Fibroblast of gingiva (primary cell): ENCODE measurements at regions not wholly inside any gene's neighbourhood (a gene's known extent, or its start where the extent isn't known, plus 50 kb on each side); places are given as distances from the start of the nearest gene placed in this dataset.
"Not testable (repeated sequence)": the region's sequence is repeated elsewhere in the genome, so short reads cannot be mapped to it uniquely, and the experiment has no call there.

Experiments used
- DNase-seq: peaks from one replicate; pipeline ENCODE4 v3.0.0-alpha.2; 2011; ENCODE audit warnings: low read depth

DNA sequence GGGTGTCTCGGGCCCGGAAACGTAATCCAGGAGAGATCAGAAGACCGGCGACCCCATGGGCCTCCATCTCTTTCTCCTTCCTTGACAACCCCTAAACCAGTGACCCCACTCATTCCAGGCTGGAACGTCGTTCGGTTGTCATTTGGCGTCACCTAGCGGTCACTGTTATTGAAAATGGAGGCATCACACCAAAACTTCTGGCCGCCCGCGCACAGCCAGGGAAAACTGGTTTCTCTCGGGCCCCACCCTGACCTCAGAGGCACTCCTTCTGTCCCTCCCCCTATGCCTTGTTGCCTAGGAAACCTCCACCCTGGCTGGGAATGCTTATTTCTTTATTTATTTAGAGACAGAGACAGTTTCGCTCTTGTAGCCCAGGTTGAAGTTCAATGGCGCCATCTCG, 2327.3 kb upstream of the TPTE start:
- DNase-seq = not testable (repeated sequence)

DNA sequence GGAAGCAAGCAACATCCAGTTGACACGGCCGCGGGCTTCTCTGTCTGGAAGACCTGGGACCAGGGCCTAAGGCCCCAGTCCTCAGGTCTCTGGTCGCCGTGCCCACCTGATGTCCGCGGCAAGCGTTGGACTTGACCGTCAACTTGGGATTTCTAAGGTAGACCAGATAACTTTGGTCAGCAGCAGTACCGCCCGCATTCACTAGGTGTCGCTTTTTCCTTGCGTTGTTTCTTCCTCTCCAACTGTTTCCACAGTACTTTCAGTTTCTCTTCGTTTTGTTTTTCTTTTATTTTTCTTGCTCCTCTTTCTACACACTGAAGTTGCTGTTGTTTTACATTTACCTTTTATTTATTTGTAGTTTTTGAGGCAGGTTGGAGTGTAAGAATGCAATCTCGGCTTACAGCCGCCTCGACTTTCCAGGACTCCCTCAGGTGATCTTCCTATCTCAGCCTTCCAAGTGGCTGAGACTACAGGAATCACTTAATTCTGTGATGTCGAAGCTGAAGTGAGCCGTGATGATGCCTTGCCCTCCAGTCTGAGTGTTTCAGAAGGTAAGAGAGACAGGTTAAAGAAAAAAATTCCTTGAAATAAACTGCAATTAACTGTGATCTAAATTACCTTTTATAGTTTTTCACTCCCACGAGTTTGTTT, 2323.9 kb upstream of the TPTE start:
- not testable (repeated sequence) for DNase-seq

DNA sequence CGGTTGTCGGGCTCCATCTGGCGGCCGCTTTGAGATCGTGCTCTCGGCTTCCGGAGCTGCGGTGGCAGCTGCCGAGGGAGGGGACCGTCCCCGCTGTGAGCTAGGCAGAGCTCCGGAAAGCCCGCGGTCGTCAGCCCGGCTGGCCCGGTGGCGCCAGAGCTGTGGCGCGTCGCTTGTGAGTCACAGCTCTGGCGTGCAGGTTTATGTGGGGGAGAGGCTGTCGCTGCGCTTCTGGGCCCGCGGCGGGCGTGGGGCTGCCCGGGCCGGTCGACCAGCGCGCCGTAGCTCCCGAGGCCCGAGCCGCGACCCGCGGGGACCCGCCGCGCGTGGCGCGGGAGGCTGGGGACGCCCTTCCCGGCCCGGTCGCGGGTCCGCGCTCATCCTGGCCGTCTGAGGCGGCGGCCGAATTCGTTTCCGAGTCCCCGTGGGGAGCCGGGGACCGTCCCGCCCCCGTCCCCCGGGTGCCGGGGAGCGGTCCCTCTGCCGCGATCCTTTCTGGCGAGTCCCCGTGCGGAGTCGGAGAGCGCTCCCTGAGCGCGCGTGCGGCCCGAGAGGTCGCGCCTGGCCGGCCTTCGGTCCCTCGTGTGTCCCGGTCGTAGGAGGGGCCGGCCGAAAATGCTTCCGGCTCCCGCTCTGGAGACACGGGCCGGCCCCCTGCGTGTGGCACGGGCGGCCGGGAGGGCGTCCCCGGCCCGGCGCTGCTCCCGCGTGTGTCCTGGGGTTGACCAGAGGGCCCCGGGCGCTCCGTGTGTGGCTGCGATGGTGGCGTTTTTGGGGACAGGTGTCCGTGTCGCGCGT, 2316.1 kb upstream of the TPTE start:
- not testable (repeated sequence) for DNase-seq

DNA sequence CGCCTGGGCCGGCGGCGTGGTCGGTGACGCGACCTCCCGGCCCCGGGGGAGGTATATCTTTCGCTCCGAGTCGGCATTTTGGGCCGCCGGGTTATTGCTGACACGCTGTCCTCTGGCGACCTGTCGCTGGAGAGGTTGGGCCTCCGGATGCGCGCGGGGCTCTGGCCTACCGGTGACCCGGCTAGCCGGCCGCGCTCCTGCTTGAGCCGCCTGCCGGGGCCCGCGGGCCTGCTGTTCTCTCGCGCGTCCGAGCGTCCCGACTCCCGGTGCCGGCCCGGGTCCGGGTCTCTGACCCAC, 2315.5 kb upstream of the TPTE start:
- DNase-seq = not testable (repeated sequence)

DNA sequence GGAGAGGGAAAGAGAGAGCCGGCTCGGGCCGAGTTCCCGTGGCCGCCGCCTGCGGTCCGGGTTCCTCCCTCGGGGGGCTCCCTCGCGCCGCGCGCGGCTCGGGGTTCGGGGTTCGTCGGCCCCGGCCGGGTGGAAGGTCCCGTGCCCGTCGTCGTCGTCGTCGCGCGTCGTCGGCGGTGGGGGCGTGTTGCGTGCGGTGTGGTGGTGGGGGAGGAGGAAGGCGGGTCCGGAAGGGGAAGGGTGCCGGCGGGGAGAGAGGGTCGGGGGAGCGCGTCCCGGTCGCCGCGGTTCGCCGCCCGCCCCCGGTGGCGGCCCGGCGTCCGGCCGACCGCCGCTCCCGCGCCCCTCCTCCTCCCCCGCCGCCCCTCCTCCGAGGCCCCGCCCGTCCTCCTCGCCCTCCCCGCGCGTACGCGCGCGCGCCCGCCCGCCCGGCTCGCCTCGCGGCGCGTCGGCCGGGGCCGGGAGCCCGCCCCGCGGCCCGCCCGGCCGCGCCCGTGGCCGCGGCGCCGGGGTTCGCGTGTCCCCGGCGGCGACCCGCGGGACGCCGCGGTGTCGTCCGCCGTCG, 2308.3 kb upstream of the TPTE start:
- not testable (repeated sequence) for DNase-seq

DNA sequence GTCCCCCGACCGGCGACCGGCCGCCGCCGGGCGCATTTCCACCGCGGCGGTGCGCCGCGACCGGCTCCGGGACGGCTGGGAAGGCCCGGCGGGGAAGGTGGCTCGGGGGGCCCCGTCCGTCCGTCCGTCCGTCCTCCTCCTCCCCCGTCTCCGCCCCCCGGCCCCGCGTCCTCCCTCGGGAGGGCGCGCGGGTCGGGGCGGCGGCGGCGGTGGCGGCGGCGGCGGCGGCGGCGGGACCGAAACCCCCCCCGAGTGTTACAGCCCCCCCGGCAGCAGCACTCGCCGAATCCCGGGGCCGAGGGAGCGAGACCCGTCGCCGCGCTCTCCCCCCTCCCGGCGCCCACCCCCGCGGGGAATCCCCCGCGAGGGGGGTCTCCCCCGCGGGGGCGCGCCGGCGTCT, 2306.8 kb upstream of the TPTE start:
- DNase-seq = not testable (repeated sequence)

DNA sequence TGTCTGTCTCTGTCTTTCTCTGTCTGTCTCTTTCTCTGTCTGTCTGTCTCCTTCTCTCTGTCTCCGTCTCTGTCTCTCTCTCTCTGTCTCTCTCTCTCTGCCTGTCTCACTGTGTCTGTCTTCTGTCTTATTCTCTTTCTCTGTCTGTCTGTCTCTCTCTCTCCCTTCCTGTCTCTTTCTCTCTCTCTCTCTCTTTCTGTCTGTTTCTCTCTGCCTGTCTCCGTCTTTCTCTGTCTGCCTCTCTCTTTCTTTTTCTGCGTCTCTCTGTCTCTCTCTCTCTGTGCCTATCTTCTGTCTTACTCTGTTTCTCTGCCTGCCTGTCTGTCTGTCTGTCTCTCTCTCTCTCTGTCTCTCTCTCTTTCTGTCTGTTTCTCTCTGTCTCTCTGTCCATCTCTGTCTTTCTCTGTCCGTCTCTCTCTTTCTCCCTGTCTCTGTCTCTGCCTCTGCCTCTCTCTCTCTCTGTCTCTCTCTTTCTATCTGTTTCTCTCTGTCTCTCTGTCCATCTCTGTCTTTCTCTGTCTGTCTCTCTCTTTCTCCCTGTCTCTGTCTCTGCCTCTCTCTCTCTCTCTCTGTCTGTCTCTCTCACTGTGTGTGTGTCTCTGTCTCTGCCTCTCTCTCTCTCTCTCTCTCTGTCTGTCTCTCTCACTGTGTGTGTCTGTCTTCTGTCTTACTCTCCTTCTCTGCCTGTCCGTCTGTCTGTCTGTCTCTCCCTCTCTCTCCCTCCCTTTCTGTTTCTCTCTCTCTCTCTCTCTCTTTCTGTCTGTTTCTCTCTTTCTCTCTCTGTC, 2291.8 kb upstream of the TPTE start:
- DNase-seq = not testable (repeated sequence)

DNA sequence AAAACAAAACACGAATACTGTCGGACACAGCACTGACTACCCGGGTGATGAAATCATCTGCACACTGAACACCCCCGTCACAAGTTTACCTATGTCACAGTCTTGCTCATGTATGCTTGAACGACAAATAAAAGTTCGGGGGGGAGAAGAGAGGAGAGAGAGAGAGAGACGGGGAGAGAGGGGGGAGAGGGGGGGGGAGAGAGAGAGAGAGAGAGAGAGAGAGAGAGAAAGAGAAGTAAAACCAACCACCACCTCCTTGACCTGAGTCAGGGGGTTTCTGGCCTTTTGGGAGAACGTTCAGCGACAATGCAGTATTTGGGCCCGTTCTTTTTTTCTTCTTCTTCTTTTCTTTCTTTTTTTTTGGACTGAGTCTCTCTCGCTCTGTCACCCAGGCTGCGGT, 2290.1 kb upstream of the TPTE start:
- not testable (repeated sequence) for DNase-seq

DNA sequence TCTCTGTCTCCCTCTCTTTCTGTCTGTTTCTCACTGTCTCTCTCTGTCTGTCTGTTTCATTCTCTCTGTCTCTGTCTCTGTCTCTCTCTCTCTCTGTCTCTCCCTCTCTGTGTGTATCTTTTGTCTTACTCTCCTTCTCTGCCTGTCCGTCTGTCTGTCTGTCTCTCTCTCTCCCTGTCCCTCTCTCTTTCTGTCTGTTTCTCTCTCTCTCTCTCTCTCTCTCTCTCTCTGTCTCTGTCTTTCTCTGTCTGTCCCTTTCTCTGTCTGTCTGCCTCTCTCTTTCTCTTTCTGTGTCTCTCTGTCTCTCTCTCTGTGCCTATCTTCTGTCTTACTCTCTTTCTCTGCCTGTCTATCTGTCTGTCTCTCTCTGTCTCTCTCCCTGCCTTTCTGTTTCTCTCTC, 2288.4 kb upstream of the TPTE start:
- DNase-seq = not testable (repeated sequence)

DNA sequence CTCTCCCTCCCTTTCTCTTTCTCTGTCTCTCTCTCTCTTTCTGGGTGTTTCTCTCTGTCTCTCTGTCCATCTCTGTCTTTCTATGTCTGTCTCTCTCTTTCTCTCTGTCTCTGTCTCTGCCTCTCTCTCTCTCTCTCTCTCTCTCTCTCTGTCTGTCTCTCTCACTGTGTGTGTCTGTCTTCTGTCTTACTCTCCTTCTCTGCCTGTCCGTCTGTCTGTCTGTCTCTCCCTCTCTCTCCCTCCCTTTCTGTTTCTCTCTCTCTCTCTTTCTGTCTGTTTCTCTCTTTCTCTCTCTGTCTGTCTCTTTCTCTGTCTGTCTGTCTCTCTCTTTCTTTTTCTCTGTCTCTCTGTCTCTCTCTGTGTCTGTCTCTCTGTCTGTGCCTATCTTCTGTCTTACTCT, 2287.3 kb upstream of the TPTE start:
- DNase-seq = not testable (repeated sequence)

DNA sequence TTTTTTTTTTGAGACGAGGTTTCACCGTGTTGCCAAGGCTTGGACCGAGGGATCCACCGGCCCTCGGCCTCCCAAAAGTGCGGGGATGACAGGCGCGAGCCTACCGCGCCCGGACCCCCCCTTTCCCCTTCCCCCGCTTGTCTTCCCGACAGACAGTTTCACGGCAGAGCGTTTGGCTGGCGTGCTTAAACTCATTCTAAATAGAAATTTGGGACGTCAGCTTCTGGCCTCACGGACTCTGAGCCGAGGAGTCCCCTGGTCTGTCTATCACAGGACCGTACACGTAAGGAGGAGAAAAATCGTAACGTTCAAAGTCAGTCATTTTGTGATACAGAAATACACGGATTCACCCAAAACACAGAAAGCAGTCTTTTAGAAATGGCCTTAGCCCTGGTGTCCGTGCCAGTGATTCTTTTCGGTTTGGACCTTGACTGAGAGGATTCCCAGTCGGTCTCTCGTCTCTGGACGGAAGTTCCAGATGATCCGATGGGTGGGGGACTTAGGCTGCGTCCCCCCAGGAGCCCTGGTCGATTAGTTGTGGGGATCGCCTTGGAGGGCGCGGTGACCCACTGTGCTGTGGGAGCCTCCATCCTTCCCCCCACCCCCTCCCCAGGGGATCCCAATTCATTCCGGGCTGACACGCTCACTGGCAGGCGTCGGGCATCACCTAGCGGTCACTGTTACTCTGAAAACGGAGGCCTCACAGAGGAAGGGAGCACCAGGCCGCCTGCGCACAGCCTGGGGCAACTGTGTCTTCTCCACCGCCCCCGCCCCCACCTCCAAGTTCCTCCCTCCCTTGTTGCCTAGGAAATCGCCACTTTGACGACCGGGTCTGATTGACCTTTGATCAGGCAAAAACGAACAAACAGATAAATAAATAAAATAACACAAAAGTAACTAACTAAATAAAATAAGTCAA, 2276.4 kb upstream of the TPTE start:
- not testable (repeated sequence) for DNase-seq

DNA sequence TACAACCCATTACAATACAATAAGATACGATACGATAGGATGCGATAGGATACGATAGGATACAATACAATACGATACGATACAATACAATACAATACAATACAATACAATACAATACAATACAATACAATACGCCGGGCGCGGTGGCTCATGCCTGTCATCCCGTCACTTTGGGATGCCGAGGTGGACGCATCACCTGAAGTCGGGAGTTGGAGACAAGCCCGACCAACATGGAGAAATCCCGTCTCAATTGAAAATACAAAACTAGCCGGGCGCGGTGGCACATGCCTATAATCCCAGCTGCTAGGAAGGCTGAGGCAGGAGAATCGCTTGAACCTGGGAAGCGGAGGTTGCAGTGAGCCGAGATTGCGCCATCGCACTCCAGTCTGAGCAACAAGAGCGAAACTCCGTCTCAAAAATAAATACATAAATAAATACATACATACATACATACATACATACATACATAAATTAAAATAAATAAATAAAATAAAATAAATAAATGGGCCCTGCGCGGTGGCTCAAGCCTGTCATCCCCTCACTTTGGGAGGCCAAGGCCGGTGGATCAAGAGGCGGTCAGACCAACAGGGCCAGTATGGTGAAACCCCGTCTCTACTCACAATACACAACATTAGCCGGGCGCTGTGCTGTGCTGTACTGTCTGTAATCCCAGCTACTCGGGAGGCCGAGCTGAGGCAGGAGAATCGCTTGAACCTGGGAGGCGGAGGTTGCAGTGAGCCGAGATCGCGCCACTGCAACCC, 2275.6 kb upstream of the TPTE start:
- DNase-seq = not testable (repeated sequence)

DNA sequence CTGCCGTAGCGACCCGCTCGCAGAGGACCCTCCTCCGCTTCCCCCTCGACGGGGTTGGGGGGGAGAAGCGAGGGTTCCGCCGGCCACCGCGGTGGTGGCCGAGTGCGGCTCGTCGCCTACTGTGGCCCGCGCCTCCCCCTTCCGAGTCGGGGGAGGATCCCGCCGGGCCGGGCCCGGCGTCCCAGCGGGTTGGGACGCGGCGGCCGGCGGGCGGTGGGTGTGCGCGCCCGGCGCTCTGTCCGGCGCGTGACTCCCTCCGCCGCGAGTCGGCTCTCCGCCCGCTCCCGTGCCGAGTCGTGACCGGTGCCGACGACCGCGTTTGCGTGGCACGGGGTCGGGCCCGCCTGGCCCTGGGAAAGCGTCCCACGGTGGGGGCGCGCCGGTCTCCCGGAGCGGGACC, 2269.7 kb upstream of the TPTE start:
- not testable (repeated sequence) for DNase-seq

DNA sequence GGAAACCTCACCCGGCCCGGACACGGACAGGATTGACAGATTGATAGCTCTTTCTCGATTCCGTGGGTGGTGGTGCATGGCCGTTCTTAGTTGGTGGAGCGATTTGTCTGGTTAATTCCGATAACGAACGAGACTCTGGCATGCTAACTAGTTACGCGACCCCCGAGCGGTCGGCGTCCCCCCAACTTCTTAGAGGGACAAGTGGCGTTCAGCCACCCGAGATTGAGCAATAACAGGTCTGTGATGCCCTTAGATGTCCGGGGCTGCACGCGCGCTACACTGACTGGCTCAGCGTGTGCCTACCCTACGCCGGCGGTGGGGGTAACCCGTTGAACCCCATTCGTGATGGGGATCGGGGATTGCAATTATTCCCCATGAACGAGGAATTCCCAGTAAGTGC, 2266.3 kb upstream of the TPTE start:
- not testable (repeated sequence) for DNase-seq

DNA sequence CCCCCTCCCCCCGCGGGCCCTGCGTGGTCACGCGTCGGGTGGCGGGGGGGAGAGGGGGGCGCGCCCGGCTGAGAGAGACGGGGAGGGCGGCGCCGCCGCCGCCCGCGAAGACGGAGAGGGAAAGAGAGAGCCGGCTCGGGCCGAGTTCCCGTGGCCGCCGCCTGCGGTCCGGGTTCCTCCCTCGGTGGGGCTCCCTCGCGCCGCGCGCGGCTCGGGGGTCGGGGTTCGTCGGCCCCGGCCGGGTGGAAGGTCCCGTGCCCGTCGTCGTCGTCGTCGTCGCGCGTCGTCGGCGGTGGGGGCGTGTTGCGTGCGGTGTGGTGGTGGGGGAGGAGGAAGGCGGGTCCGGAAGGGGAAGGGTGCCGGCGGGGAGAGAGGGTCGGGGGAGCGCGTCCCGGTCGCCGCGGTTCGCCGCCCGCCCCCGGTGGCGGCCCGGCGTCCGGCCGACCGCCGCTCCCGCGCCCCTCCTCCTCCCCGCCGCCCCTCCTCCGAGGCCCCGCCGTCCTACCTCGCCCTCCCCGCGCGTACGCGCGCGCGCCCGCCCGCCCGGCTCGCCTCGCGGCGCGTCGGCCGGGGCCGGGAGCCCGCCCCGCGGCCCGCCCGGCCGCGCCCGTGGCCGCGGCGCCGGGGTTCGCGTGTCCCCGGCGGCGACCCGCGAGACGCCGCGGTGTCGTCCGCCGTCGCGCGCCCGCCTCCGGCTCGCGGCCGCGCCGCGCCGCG, 2264.1 kb upstream of the TPTE start:
- peak; percentile 21 for DNase-seq

DNA sequence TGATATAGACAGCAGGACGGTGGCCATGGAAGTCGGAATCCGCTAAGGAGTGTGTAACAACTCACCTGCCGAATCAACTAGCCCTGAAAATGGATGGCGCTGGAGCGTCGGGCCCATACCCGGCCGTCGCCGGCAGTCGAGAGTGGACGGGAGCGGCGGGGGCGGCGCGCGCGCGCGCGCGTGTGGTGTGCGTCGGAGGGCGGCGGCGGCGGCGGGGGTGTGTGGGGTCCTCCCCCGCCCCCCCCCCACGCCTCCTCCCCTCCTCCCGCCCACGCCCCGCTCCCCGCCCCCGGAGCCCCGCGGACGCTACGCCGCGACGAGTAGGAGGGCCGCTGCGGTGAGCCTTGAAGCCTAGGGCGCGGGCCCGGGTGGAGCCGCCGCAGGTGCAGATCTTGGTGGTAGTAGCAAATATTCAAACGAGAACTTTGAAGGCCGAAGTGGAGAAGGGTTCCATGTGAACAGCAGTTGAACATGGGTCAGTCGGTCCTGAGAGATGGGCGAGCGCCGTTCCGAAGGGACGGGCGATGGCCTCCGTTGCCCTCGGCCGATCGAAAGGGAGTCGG, 2261.2 kb upstream of the TPTE start:
- DNase-seq = not testable (repeated sequence)
